OCI-LY1 (cell line): ENCODE measurements at regions not wholly inside any gene's neighbourhood (a gene's known extent, or its start where the extent isn't known, plus 50 kb on each side); places are given as distances from the start of the nearest gene placed in this dataset.

Source experiments
- H2AFZ ChIP-seq: fragments of 200-600 bp; sonication (generic), shearing (Covaris generic); 2 replicates; pipeline ENCODE4 v1.6.0; 2014; ENCODE audit warnings: antibody characterized with exemption, mild to moderate bottlenecking, low read length
- H3F3A ChIP-seq: fragments of 200-600 bp; sonication (generic), shearing (Covaris generic); 2 replicates; pipeline ENCODE4 v1.6.0; 2014; ENCODE audit warnings: mild to moderate bottlenecking, antibody characterized with exemption, low read length, moderate library complexity; ENCODE audit not compliant: insufficient read depth
- H3K27ac ChIP-seq: fragments of 200-600 bp; sonication (generic); 2 replicates; pipeline ENCODE4 v1.5.1; 2014; ENCODE audit warnings: low read length, mixed run types, mild to moderate bottlenecking, low read depth; ENCODE audit not compliant: poor library complexity, severe bottlenecking
- H3K27me3 ChIP-seq: fragments of 200-600 bp; sonication (generic); 2 replicates; pipeline ENCODE4 v1.6.0; 2014; ENCODE audit warnings: antibody characterized with exemption, mild to moderate bottlenecking, low read length, moderate library complexity; ENCODE audit not compliant: insufficient read depth
- H3K36me3 ChIP-seq: fragments of 200-600 bp; sonication (generic); 2 replicates; pipeline ENCODE4 v1.6.1; 2014; ENCODE audit warnings: mild to moderate bottlenecking, antibody characterized with exemption, low read length, moderate library complexity, mixed read lengths; ENCODE audit not compliant: insufficient read depth
- H3K4me1 ChIP-seq: fragments of 200-600 bp; sonication (generic); 2 replicates; pipeline ENCODE4 v1.5.1; 2014; ENCODE audit warnings: mild to moderate bottlenecking, low read length, moderate library complexity; ENCODE audit not compliant: insufficient read depth, severe bottlenecking
- H3K4me2 ChIP-seq: fragments of 200-600 bp; sonication (generic), shearing (Covaris generic); 2 replicates; pipeline ENCODE4 v1.6.1; 2014; ENCODE audit warnings: low read length
- H3K4me3 ChIP-seq: fragments of 200-600 bp; sonication (generic); 2 replicates; pipeline ENCODE4 v1.5.1; 2014; ENCODE audit warnings: low read length, low read depth, mild to moderate bottlenecking, mixed read lengths; ENCODE audit not compliant: poor library complexity, severe bottlenecking
- H3K79me2 ChIP-seq: fragments of 200-600 bp; shearing (Covaris generic); 2 replicates; pipeline ENCODE4 v1.6.1; 2016; ENCODE audit warnings: mixed run types, low read length, mixed read lengths; ENCODE audit not compliant: insufficient read depth
- H3K9ac ChIP-seq: fragments of 200-600 bp; sonication (generic), shearing (Covaris generic); 2 replicates; pipeline ENCODE4 v1.6.1; 2014; ENCODE audit warnings: mild to moderate bottlenecking, low read length, mixed read lengths
- H3K9me2 ChIP-seq: fragments of 200-600 bp; sonication (generic), shearing (Covaris generic); 2 replicates; pipeline ENCODE4 v1.6.1; 2014; ENCODE audit warnings: low read depth, mild to moderate bottlenecking, low read length, mixed read lengths
- H3K9me3 ChIP-seq: fragments of 200-600 bp; shearing (Covaris generic); 2 replicates; pipeline ENCODE4 v1.6.1; 2014; ENCODE audit warnings: low read length, mixed read lengths
- H4K20me1 ChIP-seq: fragments of 200-600 bp; sonication (generic), shearing (Covaris generic); 2 replicates; pipeline ENCODE4 v1.6.0; 2016; ENCODE audit warnings: mild to moderate bottlenecking, low read length; ENCODE audit not compliant: insufficient read depth
- EZH2 ChIP-seq: fragments of 200-600 bp; sonication (generic), shearing (Covaris generic); IDR thresholded peaks from 2 replicates; pipeline ENCODE4 v1.8.0; 2017; ENCODE audit warnings: borderline replicate concordance, mixed run types, mild to moderate bottlenecking, antibody characterized with exemption, low read length, moderate library complexity, mixed read lengths
- TF ChIP-seq, protein P1 (sequence below): fragments of 200-600 bp; sonication (generic), shearing (Covaris generic); IDR thresholded peaks from 2 replicates; pipeline ENCODE4 v1.5.1; 2017; ENCODE audit warnings: mild to moderate bottlenecking, antibody characterized with exemption, low read length, moderate library complexity, mixed read lengths

GRCh38 chr6:91812596-91813274 is 1225.9 kb upstream of the MAP3K7 start:
- Histone ChIP-seq H2AFZ (no peak overlapping the region), H3K9ac (no peak overlapping the region), H4K20me1 (no peaks in the 10 kb centered on the region), H3F3A (no peaks in the 10 kb centered on the region), H3K4me1 (no peaks in the 10 kb centered on the region), H3K4me3 (no peak overlapping the region), H3K36me3 (no peaks in the 10 kb centered on the region), H3K9me3 (no peaks in the 10 kb centered on the region), H3K4me2 (no peak overlapping the region), H3K27me3 (no peaks in the 10 kb centered on the region), H3K27ac (no peak overlapping the region), H3K9me2 (no peaks in the 10 kb centered on the region), H3K79me2 (no peaks in the 10 kb centered on the region)
- TF ChIP-seq EZH2, result no peak
- TF ChIP-seq, protein P1, sequence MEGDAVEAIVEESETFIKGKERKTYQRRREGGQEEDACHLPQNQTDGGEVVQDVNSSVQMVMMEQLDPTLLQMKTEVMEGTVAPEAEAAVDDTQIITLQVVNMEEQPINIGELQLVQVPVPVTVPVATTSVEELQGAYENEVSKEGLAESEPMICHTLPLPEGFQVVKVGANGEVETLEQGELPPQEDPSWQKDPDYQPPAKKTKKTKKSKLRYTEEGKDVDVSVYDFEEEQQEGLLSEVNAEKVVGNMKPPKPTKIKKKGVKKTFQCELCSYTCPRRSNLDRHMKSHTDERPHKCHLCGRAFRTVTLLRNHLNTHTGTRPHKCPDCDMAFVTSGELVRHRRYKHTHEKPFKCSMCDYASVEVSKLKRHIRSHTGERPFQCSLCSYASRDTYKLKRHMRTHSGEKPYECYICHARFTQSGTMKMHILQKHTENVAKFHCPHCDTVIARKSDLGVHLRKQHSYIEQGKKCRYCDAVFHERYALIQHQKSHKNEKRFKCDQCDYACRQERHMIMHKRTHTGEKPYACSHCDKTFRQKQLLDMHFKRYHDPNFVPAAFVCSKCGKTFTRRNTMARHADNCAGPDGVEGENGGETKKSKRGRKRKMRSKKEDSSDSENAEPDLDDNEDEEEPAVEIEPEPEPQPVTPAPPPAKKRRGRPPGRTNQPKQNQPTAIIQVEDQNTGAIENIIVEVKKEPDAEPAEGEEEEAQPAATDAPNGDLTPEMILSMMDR, result no peak

GRCh38 chr6:91804981-91805380 is 1218.1 kb upstream of the MAP3K7 start:
- Histone ChIP-seq H3K9ac (no peak overlapping the region), H3F3A (no peaks in the 10 kb centered on the region)

GRCh38 chr6:91802431-91802830 is 1215.6 kb upstream of the MAP3K7 start:
- no peaks in the 10 kb centered on the region for H3K9me3 ChIP-seq
- no peak overlapping the region for H3K4me2 ChIP-seq
- H2AFZ ChIP-seq, result no peak overlapping the region
- H3K4me3 ChIP-seq, result no peak overlapping the region
- H3K4me1 ChIP-seq, result no peaks in the 10 kb centered on the region
- no peaks in the 10 kb centered on the region for H3K79me2 ChIP-seq
- no peaks in the 10 kb centered on the region for H3K9me2 ChIP-seq
- no peaks in the 10 kb centered on the region for H3K27me3 ChIP-seq
- no peak overlapping the region for H3K27ac ChIP-seq
- H4K20me1 ChIP-seq, result no peaks in the 10 kb centered on the region
- no peak overlapping the region for H3K9ac ChIP-seq
- no peaks in the 10 kb centered on the region for H3F3A ChIP-seq
- TF ChIP-seq, protein P1, result no peak
- no peak for TF ChIP-seq EZH2
- no peaks in the 10 kb centered on the region for H3K36me3 ChIP-seq

More at GRCh38 chr6:91804981-91805380, 1218.1 kb upstream of the MAP3K7 start:
- H3K9me3 ChIP-seq, result no peaks in the 10 kb centered on the region
- H3K27ac ChIP-seq, result no peak overlapping the region
- no peaks in the 10 kb centered on the region for H4K20me1 ChIP-seq
- H3K36me3 ChIP-seq, result no peaks in the 10 kb centered on the region
- H2AFZ ChIP-seq, result no peak overlapping the region
- no peaks in the 10 kb centered on the region for H3K79me2 ChIP-seq
- H3K4me2 ChIP-seq, result no peak overlapping the region
- no peaks in the 10 kb centered on the region for H3K9me2 ChIP-seq
- H3K4me3 ChIP-seq, result no peak overlapping the region
- no peak for TF ChIP-seq EZH2
- H3K27me3 ChIP-seq, result no peaks in the 10 kb centered on the region
- no peaks in the 10 kb centered on the region for H3K4me1 ChIP-seq

GRCh38 chr6:91796603-91797002 is 1209.7 kb upstream of the MAP3K7 start:
- no peaks in the 10 kb centered on the region for H3K36me3 ChIP-seq
- H3K9me3 ChIP-seq, result no peaks in the 10 kb centered on the region
- H3K4me3 ChIP-seq, result no peak overlapping the region
- no peak overlapping the region for H3K9ac ChIP-seq
- no peaks in the 10 kb centered on the region for H4K20me1 ChIP-seq
- no peaks in the 10 kb centered on the region for H3K27me3 ChIP-seq
- no peak for TF ChIP-seq EZH2
- TF ChIP-seq, protein P1, result no peak
- H3K4me1 ChIP-seq, result no peaks in the 10 kb centered on the region
- H3K4me2 ChIP-seq, result no peak overlapping the region
- no peaks in the 10 kb centered on the region for H3K79me2 ChIP-seq
- no peak overlapping the region for H3K27ac ChIP-seq
- H3K9me2 ChIP-seq, result no peaks in the 10 kb centered on the region
- no peaks in the 10 kb centered on the region for H3F3A ChIP-seq
- no peak overlapping the region for H2AFZ ChIP-seq
